Stomach (tissue), 4 donors: ENCODE measurements at regions not wholly inside any gene's neighbourhood (a gene's known extent, or its start where the extent isn't known, plus 50 kb on each side); places are given as distances from the start of the nearest gene placed in this dataset.

ENCODE experiments used
- POLR2A ChIP-seq, 4 donors: fragments of 450-650 bp; IDR thresholded peaks; one replicate each; pipeline ENCODE4 v1.6.1; 2016; ENCODE audit warnings: antibody characterized with exemption in 4 of 4, control low read depth in 2 of 4, mild to moderate bottlenecking in 1 of 4, moderate library complexity in 1 of 4
- POLR2AphosphoS5 ChIP-seq, 3 donors: sonication (generic); formaldehyde crosslinking; IDR thresholded peaks; one replicate each; pipeline ENCODE4 v1.6.1; 2016; ENCODE audit warnings: antibody characterized with exemption in 3 of 3

DNA sequence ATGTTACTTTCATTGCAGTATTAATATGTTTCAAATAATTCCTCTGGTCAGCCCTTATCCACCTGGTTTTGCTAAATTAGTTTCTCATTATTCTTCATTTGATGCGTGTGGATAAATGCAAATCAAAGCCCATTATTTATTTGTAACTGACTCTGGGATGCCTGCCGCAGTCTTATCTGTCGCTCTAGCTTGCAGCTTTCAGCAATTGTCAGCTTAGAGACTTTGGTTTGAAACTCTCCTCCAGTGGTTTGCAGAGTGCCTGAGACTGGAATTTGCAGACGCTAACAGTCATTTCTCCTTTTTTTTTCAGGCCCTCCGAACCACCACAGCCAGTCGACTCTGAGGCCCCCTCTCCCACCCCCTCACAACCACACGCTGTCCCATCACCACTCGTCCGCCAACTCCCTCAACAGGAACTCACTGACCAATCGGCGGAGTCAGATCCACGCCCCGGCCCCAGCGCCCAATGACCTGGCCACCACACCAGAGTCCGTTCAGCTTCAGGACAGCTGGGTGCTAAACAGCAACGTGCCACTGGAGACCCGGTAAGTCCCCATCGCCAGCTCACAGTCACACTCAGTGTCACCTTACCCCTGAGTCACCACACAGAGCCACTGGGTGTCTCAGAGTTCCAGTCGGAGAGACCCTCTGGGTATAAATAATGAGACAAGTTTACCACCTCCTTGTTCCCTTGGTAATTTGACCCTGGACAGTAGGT is 339.0 kb upstream of the WWC1 start:
- TF ChIP-seq POLR2AphosphoS5 (IDR thresholded peaks at IDR 0.05): no peak
- TF ChIP-seq POLR2A (IDR thresholded peaks at IDR 0.05): no peak
